GM06990 (cell line): ENCODE measurements at regions not wholly inside any gene's neighbourhood (a gene's known extent, or its start where the extent isn't known, plus 50 kb on each side); places are given as distances from the start of the nearest gene placed in this dataset.

Source experiments
- DNase-seq: peaks from one replicate; pipeline ENCODE4 v3.0.0-alpha.2; 2011; ENCODE audit not compliant: insufficient read length; ENCODE audit errors: extremely low read depth
- H3K27me3 ChIP-seq: replicated peaks from 2 replicates; pipeline ENCODE4 v1.6.0; 2011; ENCODE audit warnings: low read length; ENCODE audit not compliant: control insufficient read depth, insufficient read depth
- H3K36me3 ChIP-seq: 2 replicates; pipeline ENCODE4 v1.5.1; 2011; ENCODE audit warnings: low read length; ENCODE audit not compliant: control insufficient read depth, insufficient read depth
- H3K4me3 ChIP-seq: replicated peaks from 2 replicates; pipeline ENCODE4 v1.5.1; 2011; ENCODE audit warnings: low read depth, mild to moderate bottlenecking, control low read depth, low read length
- TF ChIP-seq, protein P1 (sequence below): IDR thresholded peaks from 2 replicates; pipeline ENCODE4 v1.5.1; 2011; ENCODE audit warnings: low read length, control low read depth, mild to moderate bottlenecking, inconsistent platforms; ENCODE audit not compliant: insufficient read depth, poor library complexity, severe bottlenecking

DNA sequence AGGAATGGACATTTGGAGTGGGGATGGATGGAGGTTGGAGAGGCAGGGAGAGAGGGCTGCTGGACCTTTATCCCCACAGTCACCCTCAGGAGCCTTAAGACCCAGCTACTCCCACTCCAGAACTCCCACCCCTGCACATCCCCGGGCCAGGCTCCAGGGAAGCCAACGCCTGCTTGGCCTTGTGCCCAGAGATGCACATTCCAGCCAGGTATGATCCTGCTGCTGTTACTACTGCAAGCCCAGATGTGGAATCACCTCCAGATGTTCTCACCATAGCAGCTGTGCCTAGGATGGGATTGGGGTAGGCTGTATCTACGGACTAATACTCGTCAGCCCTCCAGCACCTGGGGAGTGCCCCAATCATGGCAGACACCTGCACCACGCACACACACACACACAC, 71.7 kb downstream of the ZFP36L2 start:
- Histone ChIP-seq H3K27me3 (no peaks in the 10 kb centered on the region), H3K36me3 (no peaks in the 10 kb centered on the region), H3K4me3 (no peak overlapping the region)
- TF ChIP-seq, protein P1, sequence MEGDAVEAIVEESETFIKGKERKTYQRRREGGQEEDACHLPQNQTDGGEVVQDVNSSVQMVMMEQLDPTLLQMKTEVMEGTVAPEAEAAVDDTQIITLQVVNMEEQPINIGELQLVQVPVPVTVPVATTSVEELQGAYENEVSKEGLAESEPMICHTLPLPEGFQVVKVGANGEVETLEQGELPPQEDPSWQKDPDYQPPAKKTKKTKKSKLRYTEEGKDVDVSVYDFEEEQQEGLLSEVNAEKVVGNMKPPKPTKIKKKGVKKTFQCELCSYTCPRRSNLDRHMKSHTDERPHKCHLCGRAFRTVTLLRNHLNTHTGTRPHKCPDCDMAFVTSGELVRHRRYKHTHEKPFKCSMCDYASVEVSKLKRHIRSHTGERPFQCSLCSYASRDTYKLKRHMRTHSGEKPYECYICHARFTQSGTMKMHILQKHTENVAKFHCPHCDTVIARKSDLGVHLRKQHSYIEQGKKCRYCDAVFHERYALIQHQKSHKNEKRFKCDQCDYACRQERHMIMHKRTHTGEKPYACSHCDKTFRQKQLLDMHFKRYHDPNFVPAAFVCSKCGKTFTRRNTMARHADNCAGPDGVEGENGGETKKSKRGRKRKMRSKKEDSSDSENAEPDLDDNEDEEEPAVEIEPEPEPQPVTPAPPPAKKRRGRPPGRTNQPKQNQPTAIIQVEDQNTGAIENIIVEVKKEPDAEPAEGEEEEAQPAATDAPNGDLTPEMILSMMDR, result no peak
- DNase-seq, result no peak

DNA sequence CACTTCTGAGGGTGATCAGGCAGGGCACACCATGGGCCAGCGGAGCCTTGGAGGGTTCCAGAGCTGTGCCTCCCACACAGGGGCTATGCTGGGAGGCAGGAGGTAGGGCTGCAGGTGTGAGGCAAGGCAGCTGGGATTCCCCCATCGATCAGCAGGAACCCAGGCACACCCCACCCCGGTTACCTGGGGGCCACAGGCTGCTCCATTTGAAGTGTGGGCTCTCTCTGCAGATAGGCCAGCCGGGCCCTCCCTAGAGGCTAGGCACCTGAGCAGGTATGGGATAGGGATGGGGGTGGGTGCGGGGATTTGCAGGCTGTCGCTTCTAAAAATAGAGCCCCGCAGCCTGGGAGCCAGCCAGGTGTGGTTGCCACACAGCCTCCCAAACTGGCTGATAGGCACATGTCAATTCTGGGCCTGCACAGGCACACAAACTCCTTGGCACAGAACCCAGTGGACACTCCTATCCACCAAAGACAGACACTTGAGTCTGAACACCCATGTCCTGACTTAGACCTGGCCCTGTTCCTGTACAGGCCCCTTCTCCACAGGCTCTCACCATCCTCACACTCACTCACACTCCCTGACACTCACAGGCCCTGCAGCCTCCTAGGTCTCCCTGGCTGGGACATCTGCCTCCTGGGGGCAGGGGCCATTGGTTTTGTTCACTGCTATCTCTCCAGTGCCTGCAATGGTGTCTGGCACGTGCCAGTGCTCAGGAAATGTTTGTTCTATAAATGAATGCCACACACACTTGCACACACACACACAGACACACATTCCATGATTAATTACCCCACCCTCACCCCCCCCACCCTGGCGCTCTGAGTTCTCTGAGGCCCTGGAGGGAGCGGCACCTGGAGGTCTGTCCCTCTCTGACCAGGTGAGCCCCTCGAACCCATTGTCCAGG, 73.4 kb downstream of the ZFP36L2 start:
- no peaks in the 10 kb centered on the region for H3K27me3 ChIP-seq
- no peak for DNase-seq
- TF ChIP-seq, protein P1, result no peak
- H3K36me3 ChIP-seq, result no peaks in the 10 kb centered on the region
- H3K4me3 ChIP-seq, result no peak overlapping the region

DNA sequence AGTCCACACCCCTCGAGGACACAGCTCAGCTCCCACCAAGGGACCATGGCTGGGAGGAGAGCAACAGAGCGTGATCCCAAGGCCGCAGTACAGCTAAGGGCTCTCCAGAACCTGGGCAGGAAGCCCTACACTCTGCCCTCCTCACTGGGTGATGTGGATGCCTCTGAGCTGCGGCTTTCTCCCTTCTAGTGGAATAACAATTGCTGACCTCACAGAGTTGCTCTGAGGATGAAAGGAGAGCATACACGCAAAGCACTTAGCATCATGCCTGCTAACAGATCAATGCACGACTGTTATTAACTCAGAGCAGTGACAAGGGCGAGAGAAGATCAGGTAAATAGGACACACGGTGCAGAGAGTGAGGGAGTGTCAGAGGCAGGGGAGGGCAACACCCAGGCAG, 74.2 kb downstream of the ZFP36L2 start:
- no peak overlapping the region for H3K4me3 ChIP-seq
- H3K27me3 ChIP-seq, result no peaks in the 10 kb centered on the region
- no peaks in the 10 kb centered on the region for H3K36me3 ChIP-seq
- TF ChIP-seq, protein P1, result no peak
- DNase-seq, result no peak

DNA sequence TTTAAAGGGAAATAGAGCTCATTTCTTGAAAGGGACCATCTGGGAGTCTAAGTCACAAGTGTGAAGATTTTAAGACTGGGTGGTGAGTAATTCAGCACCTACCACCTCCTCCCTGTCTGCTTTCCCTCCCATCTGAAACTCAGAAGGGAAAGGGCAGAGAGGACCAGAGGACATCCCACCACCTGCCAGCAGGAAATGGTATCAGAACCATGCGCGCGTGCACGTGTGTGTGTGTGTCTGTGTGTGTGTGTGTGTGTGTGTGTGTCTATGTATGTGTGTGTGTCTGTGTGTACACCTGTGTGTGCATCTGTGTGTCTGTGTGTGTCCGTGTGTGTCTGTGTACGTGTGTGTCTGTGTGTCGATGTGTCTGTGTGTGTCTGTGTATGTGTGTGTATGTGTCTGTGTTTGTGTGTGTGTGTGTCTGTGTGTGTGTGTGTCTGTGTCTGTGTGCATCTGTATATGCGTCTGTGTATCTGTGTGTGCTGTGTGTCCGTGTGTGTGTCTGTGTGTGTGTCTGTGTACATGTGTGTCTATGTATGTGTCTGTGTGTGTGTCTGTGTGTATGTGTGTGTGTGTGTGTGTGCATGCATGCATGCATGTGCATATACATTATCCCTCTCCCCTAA, 76.8 kb downstream of the ZFP36L2 start:
- Histone ChIP-seq H3K27me3 (no peaks in the 10 kb centered on the region), H3K4me3 (no peak overlapping the region), H3K36me3 (no peaks in the 10 kb centered on the region)
- TF ChIP-seq, protein P1, result no peak
- no peak for DNase-seq

DNA sequence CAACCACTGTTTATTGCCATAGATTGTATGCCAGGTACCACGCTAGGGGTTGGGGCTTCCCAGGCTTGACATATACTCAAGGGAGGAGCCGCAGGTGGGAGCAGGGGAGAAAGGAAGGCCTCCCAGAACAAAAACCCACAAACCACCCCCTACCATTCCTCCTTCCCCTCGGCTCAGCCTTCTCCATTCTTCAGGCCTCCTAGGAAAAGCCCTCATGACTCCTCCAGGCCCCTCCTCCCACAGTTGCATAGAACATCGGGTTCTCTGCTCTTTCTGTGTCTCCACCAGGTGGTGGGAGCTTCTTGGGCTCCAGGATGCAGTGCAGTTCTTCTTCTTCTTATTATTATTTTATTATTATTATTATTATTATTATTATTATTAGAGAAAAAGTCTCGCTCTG, 80.3 kb downstream of the ZFP36L2 start:
- no peak overlapping the region for H3K4me3 ChIP-seq
- H3K36me3 ChIP-seq, result no peaks in the 10 kb centered on the region
- TF ChIP-seq, protein P1, result no peak
- no peaks in the 10 kb centered on the region for H3K27me3 ChIP-seq
- DNase-seq, result no peak
